CD14-positive monocyte (primary cell): ENCODE measurements at regions not wholly inside any gene's neighbourhood (a gene's known extent, or its start where the extent isn't known, plus 50 kb on each side); places are given as distances from the start of the nearest gene placed in this dataset.

ENCODE experiments used
- DNase-seq, 3 donors: peaks; one replicate each; pipeline ENCODE4 v3.0.0-alpha.2; 2011 to 2022
- H2AFZ ChIP-seq: 2 replicates; pipeline ENCODE4 v1.6.0; 2012; ENCODE audit warnings: mild to moderate bottlenecking, low read depth, low read length, inconsistent platforms; ENCODE audit not compliant: insufficient read depth, poor library complexity, severe bottlenecking
- H3K27ac ChIP-seq, 2 donors: 1 replicate in 1 of 2; 2 replicates in 1 of 2; pipeline ENCODE4 v1.5.1; 2012 to 2013; ENCODE audit warnings: low read length in 2 of 2, control low read depth in 1 of 2, inconsistent platforms in 1 of 2, low read depth in 1 of 2, mild to moderate bottlenecking in 1 of 2
- H3K27me3 ChIP-seq, 2 donors: one replicate each; pipeline versions ENCODE4 v1.6.0 to v1.6.1; 2011 to 2013; ENCODE audit warnings: low read length in 2 of 2; ENCODE audit not compliant: control insufficient read depth in 2 of 2, insufficient read depth in 2 of 2
- H3K36me3 ChIP-seq, 2 donors: replicated peaks in 1 of 2; 1 replicate in 1 of 2; 2 replicates in 1 of 2; pipeline versions ENCODE4 v1.5.1 to v1.6.1; 2012 to 2013; ENCODE audit warnings: low read length in 2 of 2, control low read depth in 1 of 2, inconsistent platforms in 1 of 2, mild to moderate bottlenecking in 1 of 2; ENCODE audit not compliant: insufficient read depth in 2 of 2, control insufficient read depth in 1 of 2
- H3K4me1 ChIP-seq, 2 donors: 1 replicate in 1 of 2; 2 replicates in 1 of 2; pipeline versions ENCODE4 v1.5.1 to v1.6.1; 2012 to 2013; ENCODE audit warnings: low read length in 2 of 2, control low read depth in 1 of 2, inconsistent platforms in 1 of 2, mild to moderate bottlenecking in 1 of 2, moderate library complexity in 1 of 2; ENCODE audit not compliant: insufficient read depth in 2 of 2, control insufficient read depth in 1 of 2
- H3K4me2 ChIP-seq: replicated peaks from 2 replicates; pipeline ENCODE3; 2012; ENCODE audit warnings: low read length, moderate library complexity, mild to moderate bottlenecking; ENCODE audit not compliant: poor library complexity, severe bottlenecking; ENCODE audit errors: extremely low read depth
- H3K4me3 ChIP-seq, 3 experiments: fragments of 200-600 bp in 1 of 3; sonication (generic) in 1 of 3; replicated peaks in 1 of 3; 1 replicate in 2 of 3; 2 replicates in 1 of 3; pipeline ENCODE4 v1.5.1; 2011 to 2013; ENCODE audit warnings: low read length in 3 of 3, mild to moderate bottlenecking in 3 of 3, control low read depth in 2 of 3, low read depth in 2 of 3, inconsistent platforms in 1 of 3, moderate library complexity in 1 of 3
- H3K79me2 ChIP-seq: 2 replicates; pipeline ENCODE4 v1.6.0; 2012; ENCODE audit warnings: mild to moderate bottlenecking, control low read depth, inconsistent platforms, low read length, moderate library complexity; ENCODE audit not compliant: insufficient read depth
- H3K9ac ChIP-seq: 2 replicates; pipeline ENCODE4 v1.6.0; 2017; ENCODE audit warnings: low read length, mild to moderate bottlenecking; ENCODE audit not compliant: insufficient read depth, poor library complexity, severe bottlenecking
- H3K9me3 ChIP-seq, 2 donors: replicated peaks in 1 of 2; 1 replicate in 1 of 2; 2 replicates in 1 of 2; pipeline versions ENCODE4 v1.5.1 to v1.6.1; 2012 to 2013; ENCODE audit warnings: low read length in 2 of 2, control low read depth in 1 of 2; ENCODE audit not compliant: control insufficient read depth in 1 of 2, insufficient read depth in 1 of 2
- H4K20me1 ChIP-seq: 2 replicates; pipeline ENCODE4 v1.6.0; 2012; ENCODE audit warnings: mild to moderate bottlenecking, low read length, control low read depth, moderate library complexity; ENCODE audit not compliant: insufficient read depth
- H3K27ac Mint-ChIP-seq, 7 donors: one replicate each; pipeline ENCODE4 v1.8.0; 2020; ENCODE audit warnings: mild to moderate bottlenecking in 7 of 7, mixed read lengths in 7 of 7, moderate library complexity in 6 of 7, inconsistent platforms in 2 of 7
- H3K27me3 Mint-ChIP-seq, 3 donors: one replicate each; pipeline ENCODE4 v1.8.0; 2021 to 2022; ENCODE audit warnings: low read depth in 3 of 3, mild to moderate bottlenecking in 3 of 3, mixed read lengths in 3 of 3, moderate library complexity in 3 of 3, inconsistent platforms in 1 of 3
- H3K36me3 Mint-ChIP-seq, 2 donors: one replicate each; pipeline ENCODE4 v1.8.0; 2020; ENCODE audit warnings: mixed read lengths in 2 of 2, inconsistent platforms in 1 of 2, mild to moderate bottlenecking in 1 of 2
- H3K4me1 Mint-ChIP-seq: one replicate; pipeline ENCODE4 v1.8.0; 2020; ENCODE audit warnings: mild to moderate bottlenecking, mixed read lengths
- H3K4me3 Mint-ChIP-seq, 2 donors: one replicate each; pipeline ENCODE4 v1.8.0; 2020; ENCODE audit warnings: mild to moderate bottlenecking in 2 of 2, mixed read lengths in 2 of 2, moderate library complexity in 1 of 2
- H3K9me3 Mint-ChIP-seq, 7 donors: one replicate each; pipeline ENCODE4 v1.8.0; 2020 to 2022; ENCODE audit warnings: mixed read lengths in 7 of 7, mild to moderate bottlenecking in 6 of 7, moderate library complexity in 6 of 7, inconsistent platforms in 2 of 7
- WGBS: methylation state at CpG from one replicate; pipeline ENCODE4 v1.1.5; 2013; ENCODE audit warnings: missing lambda C conversion rate; ENCODE audit not compliant: insufficient coverage; 5-methylcytosine and 5-hydroxymethylcytosine counted together
- intact Hi-C, 2 donors: fragments of 100-400 bp; cut with micrococcal nuclease; formaldehyde crosslinking; loops; one replicate each; pipeline versions ENCODE4 v1.15.0 to v1.15.1; 2023
- TF ChIP-seq, protein P1 (sequence below): fragments of 200-600 bp; IDR thresholded peaks from one replicate; pipeline ENCODE4 v1.8.0; 2022; ENCODE audit warnings: antibody characterized with exemption, mild to moderate bottlenecking

DNA sequence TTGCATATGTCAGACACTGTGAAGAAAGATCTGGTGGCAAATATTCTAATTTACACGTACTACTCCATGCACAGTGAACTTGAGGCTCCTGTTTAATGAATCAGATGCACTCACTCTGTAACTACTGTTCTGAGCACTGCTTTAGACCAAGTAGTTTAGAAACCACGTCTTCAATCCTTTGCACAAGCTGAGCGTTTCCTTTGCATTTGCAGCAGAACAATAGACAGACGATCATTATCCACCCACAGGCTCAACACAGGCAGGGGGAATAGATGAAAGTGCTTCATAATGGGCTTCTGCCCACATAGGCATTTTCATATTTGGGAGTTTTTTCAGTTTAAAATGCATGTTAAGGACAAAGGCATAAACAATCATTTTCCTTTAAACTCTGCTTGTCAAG is 423.3 kb upstream of the ADAMTS16 start:
- H3K4me1 ChIP-seq = no peaks in the 10 kb centered on the region
- H3K9ac ChIP-seq = no peak overlapping the region
- Mint-ChIP-seq H3K9me3 (peaks cover 0 to 13% (median 3%) of the 10 kb centered on the region in 7 donors), H3K27me3 (no peaks in the 10 kb centered on the region), H3K36me3 (no peaks in the 10 kb centered on the region), H3K27ac (no peak overlapping the region), H3K4me3 (no peak overlapping the region), H3K4me1 (no peaks in the 10 kb centered on the region)
- no peaks in the 10 kb centered on the region for H3K27me3 ChIP-seq
- no peak overlapping the region for H3K27ac ChIP-seq
- no peak overlapping the region for H3K4me3 ChIP-seq
- no peak for DNase-seq
- H2AFZ ChIP-seq = no peak overlapping the region
- no peaks in the 10 kb centered on the region for H3K79me2 ChIP-seq
- H4K20me1 ChIP-seq = no peaks in the 10 kb centered on the region
- H3K4me2 ChIP-seq = no peak overlapping the region
- H3K9me3 ChIP-seq = peaks cover 0 to 5% of the 10 kb centered on the region in 2 donors
- TF ChIP-seq, protein P1, sequence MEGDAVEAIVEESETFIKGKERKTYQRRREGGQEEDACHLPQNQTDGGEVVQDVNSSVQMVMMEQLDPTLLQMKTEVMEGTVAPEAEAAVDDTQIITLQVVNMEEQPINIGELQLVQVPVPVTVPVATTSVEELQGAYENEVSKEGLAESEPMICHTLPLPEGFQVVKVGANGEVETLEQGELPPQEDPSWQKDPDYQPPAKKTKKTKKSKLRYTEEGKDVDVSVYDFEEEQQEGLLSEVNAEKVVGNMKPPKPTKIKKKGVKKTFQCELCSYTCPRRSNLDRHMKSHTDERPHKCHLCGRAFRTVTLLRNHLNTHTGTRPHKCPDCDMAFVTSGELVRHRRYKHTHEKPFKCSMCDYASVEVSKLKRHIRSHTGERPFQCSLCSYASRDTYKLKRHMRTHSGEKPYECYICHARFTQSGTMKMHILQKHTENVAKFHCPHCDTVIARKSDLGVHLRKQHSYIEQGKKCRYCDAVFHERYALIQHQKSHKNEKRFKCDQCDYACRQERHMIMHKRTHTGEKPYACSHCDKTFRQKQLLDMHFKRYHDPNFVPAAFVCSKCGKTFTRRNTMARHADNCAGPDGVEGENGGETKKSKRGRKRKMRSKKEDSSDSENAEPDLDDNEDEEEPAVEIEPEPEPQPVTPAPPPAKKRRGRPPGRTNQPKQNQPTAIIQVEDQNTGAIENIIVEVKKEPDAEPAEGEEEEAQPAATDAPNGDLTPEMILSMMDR = no peak
- intact Hi-C loops = no loop called here
- H3K36me3 ChIP-seq = no peaks in the 10 kb centered on the region
- WGBS = 50% methylated on average over 1 of the region's 4 CpGs

DNA sequence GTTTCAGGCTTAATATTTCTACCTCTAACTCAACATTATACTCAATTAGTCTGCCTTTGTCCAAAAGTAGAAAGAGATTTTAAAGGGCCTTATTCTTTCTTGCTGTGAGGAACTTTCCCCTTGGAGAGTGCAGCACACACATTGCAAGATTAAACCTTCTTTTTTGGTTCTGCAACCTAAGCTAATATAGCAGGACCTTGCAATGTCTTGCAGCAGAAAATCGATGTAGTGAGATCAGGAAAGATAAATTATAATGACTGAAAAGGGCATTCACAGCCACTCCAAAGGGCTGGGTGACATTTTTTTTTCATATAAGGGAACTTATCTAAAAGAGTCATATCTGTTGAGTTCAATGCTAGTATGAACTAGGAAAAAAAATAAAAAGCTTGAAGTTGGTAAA is 422.7 kb upstream of the ADAMTS16 start:
- Mint-ChIP-seq H3K27ac (no peak overlapping the region), H3K4me1 (no peaks in the 10 kb centered on the region), H3K4me3 (no peak overlapping the region), H3K9me3 (peaks cover 0 to 9% (median 1%) of the 10 kb centered on the region in 7 donors), H3K27me3 (no peaks in the 10 kb centered on the region), H3K36me3 (no peaks in the 10 kb centered on the region)
- WGBS = no CpG with 5 or more reads among the region's 1 CpG
- Histone ChIP-seq H3K27ac (no peak overlapping the region), H3K9me3 (peaks cover 0 to 5% of the 10 kb centered on the region in 2 donors), H2AFZ (no peak overlapping the region), H3K4me2 (no peak overlapping the region), H3K27me3 (no peaks in the 10 kb centered on the region), H3K9ac (no peak overlapping the region), H3K4me1 (no peaks in the 10 kb centered on the region), H4K20me1 (no peaks in the 10 kb centered on the region), H3K36me3 (no peaks in the 10 kb centered on the region), H3K4me3 (no peak overlapping the region), H3K79me2 (no peaks in the 10 kb centered on the region)
- intact Hi-C loops = no loop called here
- DNase-seq = no peak
- TF ChIP-seq, protein P1 = no peak
